HG03460 (cell line): ENCODE measurements at regions not wholly inside any gene's neighbourhood (a gene's known extent, or its start where the extent isn't known, plus 50 kb on each side); places are given as distances from the start of the nearest gene placed in this dataset.

Experiments used
- ATAC-seq: cut with Tn5 transposase; IDR thresholded peaks from one replicate; pipeline ENCODE4 v1.9.1; 2021; ENCODE audit not compliant: unreplicated experiment

DNA sequence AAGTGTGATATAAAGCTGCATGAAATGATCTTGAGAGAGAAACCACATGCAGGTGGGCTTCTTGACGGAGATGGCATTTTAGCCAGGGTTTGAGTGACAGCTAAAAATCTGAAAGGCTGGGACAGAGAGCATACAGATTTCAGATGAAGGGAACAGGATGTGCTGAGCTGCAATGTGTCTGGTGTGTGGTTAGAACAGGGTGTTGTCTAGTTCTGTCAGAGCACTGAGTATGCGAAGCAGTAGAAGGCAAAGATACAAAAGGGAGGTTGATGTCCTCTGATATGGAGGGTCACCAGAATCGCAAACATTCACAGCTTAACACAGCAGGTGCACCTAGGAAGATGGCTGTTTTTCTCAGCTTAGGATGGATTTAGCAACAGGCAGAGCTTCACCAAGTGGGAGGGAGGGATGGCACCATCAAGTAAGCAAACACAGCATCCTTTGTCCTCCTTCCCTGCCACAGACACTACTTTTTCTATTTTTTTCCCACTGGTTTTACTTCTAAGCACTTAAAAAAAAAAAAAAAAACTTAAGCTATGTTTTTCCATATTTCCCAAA, 182.5 kb downstream of the TMX3 start:
- no peak for ATAC-seq

- ATAC-seq: no peak
Observed at GRCh38 chr18:68525091-68525490, 189.8 kb downstream of the TMX3 start.

DNA sequence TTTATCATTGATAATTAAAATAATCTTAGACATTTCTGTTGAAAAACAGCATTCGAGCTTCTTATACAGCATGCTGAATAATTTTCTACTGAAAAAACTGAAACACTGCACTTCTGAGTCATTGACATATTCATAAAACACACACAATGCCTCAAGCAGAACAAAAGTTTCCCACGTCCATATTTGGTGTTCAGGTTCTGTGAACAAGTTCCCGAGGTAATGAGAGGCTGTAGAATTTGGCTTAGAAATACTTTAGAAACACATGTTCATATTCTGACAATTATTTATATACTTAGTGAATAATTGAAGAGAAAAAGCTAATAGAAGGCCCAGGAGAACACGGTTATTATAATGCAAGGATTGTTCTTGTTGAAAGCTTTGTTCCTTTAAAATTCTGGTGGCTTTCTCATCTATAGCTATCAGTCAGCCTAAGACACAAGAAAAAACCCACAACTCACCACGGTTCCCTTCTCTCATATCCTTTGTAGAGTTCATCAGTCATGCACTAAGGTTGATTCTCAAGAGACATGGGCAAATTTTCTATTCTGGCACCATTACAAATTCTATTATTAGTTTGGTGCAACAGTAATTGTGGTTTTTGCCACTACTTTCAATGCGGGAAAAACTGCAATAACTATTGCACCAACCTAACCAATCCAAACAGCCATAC, 194.4 kb downstream of the TMX3 start:
- ATAC-seq: peak; percentile 71

DNA sequence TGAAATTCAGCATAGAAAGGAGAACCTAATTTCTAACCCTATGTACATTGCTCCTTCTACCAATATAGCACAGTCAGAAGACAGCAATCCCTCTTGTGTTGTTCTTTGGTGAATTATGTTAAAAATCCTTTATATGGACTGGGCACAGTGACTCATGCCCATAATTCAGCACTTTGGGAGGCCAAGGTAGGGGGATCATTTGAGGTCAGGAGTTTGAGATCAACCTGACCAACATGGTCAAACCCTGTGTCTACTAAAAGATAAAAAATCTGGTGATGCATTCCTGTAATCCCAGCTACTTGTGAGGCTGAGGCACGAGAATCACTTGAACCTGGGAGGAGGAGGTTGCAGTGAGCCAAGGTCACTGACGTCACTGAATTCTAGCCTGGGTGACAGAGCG, 195.6 kb downstream of the TMX3 start:
- ATAC-seq: no peak

- ATAC-seq: no peak
Observed at GRCh38 chr18:68509902-68510301, 205.0 kb downstream of the TMX3 start.

- no peak for ATAC-seq
Observed at GRCh38 chr18:68507781-68508180, 207.1 kb downstream of the TMX3 start.

GRCh38 chr18:68505178-68505574, 209.7 kb downstream of the TMX3 start:
- ATAC-seq: no peak

DNA sequence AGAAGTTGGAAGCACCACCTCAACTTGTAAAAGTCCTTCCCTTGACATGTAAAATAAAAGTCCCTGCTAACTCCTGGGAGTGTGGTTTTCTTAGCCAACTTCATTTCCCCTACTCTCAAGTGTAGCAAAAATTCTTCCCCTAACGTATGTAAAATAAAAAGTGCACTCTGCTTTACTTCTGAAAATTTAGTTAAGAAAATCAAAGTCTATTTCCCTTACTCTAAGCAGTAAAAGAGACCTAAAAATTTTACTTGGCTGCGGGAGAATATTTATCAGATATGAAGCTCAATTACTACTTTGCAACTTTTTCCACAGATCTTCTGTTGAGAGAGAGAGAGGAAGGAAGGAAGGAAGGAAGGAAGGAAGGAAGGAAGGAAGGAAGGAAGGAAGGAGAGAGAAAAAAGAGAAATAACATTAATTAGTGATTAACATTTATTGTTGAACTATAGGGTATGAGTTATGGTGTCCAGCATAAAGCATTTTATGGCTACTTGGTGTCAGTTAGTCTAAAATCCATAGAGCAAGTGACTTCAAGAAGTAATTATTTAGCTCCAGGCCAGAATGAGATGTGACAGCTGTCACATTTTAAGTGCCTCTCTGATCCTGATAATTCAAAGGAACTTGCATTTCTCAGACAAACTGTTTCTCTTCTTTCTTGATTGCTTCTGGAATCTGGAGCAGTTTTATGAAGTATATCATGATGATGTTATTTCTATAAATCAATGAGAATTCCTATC, 210.3 kb downstream of the TMX3 start:
- ATAC-seq: no peak

DNA sequence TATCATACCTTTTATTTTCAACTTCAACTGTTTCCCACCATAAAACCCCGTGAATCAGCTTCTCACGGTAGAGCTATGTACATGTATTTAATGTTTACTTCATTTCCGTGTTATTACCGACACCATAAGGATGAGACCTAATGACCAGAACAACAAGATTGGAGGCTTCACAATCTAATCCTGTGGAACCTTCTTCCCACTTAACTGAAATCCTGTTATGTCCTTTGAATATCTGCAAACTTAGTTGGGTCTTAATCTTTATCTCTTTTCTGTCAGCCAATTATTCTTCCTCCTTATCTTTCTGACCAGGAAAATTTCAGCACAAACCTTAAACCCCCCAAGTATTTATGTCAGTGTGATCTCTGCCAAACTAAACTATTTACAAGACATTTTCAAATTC, 214.4 kb downstream of the TMX3 start:
- no peak for ATAC-seq

GRCh38 chr18:68499141-68499540, 215.8 kb downstream of the TMX3 start:
- no peak for ATAC-seq

DNA sequence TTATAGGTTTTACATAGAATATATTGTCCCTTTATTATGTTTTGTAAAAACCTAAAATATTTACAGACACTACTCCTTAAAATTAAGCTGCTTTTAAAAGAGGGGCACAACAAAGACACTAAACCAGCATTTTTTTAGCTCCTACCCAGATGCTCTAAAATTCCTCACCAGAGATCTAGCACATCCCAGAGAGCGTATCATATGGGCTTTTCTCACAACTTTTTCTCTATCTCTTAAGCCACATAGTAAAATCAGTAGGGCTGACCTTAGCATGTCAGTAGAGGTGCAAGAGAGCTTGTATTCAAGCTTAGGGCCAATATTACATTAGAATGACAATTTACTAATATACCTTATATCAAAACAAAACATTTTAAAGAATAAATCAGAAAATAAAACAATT, 216.3 kb downstream of the TMX3 start:
- no peak for ATAC-seq

DNA sequence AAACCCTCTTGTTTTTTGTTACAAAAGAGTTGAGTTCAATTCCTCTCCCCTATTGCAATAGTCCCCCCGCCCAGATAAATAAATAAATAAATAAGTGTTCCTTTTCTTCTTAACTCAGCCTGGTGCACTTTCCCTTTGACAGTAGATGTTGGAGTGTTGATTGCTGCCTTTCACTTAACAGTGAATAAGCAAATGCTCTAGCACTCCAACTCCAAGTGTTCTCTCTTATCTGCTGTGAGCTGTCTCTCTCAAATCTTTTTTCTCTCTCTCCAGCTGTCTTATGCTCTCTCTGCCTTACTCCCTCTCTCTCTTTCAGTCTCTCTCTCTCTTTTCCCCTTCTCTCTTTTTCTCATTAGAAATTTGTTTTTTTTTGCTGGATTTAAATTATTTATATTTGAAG, 216.7 kb downstream of the TMX3 start:
- no peak for ATAC-seq

- no peak for ATAC-seq
Observed at GRCh38 chr18:68494802-68495581, 219.9 kb downstream of the TMX3 start.

DNA sequence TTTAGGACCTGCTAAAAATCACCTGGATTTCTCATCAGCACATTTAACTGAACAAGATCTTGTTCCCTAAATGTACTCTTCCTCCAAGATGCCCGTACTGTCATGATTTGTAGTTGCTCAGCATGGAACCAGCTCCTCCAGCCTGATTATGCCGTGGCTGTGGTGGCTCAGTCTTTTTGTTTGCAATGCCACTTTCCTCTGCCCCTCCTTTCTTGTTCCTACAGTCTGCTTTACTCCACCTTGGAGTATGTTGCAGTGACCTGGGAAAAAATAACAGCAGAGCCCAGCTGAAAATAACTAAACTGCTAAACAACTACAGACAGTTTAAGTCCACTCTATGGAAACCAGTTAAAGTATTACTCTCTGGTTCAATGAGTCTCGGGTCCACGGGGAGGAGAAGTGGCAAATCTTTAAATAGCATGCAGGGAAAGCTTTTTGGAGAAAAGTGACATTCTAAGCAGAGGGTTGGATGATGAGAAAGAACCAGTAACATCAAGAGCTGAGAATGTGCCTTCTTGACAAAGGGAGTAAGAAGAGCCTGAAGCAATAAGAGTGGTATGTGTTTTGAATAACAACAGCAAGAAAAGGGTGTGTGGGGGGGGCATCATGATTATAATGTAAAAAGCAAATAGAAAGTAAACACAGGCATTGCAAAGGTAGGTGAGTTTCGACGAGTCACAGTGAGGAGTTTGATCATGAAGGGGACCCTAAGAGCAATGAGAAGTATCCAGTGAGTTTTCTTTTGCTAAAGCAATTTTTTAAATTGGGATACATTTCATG, 225.7 kb downstream of the TMX3 start:
- ATAC-seq: no peak

DNA sequence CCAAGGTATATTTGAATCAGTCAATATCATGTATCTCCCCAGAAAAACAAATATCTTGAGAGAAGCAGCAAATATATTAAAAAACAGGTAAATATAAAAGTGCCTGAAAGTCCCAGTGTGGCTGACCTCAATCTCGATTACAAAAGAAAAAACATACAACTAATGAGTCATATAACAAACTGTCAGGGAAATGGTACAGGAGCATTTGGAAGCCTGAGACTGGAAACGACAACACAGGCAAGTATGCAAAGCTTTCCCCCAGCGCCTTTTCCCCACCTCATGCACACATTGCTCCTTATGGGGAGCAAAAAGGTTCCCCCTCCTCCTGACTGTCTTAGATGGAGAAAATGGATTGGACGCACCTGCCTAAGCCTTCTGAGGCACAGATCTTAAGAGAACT, 230.7 kb downstream of the TMX3 start:
- no peak for ATAC-seq

DNA sequence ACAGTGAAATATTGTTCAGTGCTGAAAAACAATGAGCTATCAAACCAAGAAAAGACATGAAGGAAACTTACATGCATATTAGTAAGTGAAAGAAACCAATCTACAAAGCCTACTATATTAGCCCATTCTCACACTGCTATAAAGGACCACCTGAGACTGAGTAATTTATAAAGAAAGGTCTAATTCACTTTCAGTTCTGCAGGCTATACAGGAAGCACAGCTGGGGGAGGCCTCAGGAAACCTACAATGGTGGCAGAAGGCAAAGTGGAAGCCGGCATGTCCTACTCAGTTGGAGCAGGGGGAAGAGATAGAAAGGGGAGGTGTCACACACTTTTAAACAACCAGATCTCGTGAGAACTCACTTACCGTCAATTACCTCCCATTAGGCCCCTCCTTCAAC, 232.1 kb downstream of the TMX3 start:
- ATAC-seq: no peak

- ATAC-seq: no peak
Observed at GRCh38 chr18:68480196-68480595, 234.7 kb downstream of the TMX3 start.

DNA sequence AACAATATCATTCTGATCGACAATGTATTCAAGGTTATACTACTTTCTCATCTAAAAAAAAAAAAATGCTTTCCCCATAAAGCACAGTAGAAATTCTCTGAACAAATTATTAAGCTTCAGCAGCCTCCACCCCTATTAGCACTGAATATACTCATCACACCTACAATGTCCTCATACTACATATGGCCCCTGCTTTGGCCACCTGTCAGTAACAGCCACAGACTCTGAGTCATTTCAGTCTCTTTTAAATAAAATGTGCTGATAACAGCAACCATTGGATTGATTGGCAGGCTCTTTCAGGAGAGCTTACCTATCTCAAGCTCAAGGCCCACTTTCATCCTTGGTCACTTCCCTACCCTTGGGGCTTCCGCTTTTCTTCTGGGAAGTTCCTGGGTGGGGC, 236.7 kb downstream of the TMX3 start:
- no peak for ATAC-seq

DNA sequence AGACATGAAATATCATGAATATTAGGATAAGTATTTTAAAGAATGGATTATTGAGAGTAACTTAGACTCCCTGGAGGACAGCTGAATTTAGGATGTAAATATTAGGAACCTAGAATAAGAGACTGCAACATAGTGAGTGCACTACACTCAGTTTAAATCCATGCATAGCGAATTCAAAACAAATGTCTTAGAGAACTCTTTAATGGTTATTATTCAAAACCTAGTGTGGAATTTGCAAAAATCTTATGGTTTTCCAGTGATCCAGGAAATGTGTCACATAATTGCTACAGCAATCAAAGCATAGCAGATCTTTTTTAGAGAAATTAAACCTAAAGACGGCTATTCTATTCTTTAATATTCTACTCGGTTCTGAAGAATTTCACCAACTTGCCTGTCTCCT, 239.0 kb downstream of the TMX3 start:
- no peak for ATAC-seq

GRCh38 chr18:68472701-68473295, 242.1 kb downstream of the TMX3 start:
- no peak for ATAC-seq
